Choroid plexus epithelial cell (primary cell): ENCODE measurements at regions not wholly inside any gene's neighbourhood (a gene's known extent, or its start where the extent isn't known, plus 50 kb on each side); places are given as distances from the start of the nearest gene placed in this dataset.

Experiments used
- DNase-seq: peaks from one replicate; pipeline ENCODE4 v3.0.0-alpha.2; 2010; ENCODE audit warnings: low read depth
- H3K4me3 ChIP-seq: 2 replicates; pipeline ENCODE4 v1.5.1; 2011; ENCODE audit warnings: low read depth, mild to moderate bottlenecking, control low read depth, low read length, moderate library complexity
- CTCF ChIP-seq: conservative IDR thresholded peaks from 2 replicates; pipeline ENCODE4 v1.5.1; 2011; ENCODE audit warnings: low read depth, mild to moderate bottlenecking, control low read depth, inconsistent platforms, low read length, moderate library complexity

- TF ChIP-seq CTCF = no peak
- no peak overlapping the region for H3K4me3 ChIP-seq
- no peak for DNase-seq
These were observed 577.9 kb upstream of the DIPK2B start for GRCh38 chrX:45778616-45779015.

GRCh38 chrX:45777366-45777765 lies 576.7 kb upstream of the DIPK2B start:
- no peak overlapping the region for H3K4me3 ChIP-seq
- TF ChIP-seq CTCF = no peak

GRCh38 chrX:45775468-45775867 lies 574.8 kb upstream of the DIPK2B start:
- no peak overlapping the region for H3K4me3 ChIP-seq
- DNase-seq = no peak
- TF ChIP-seq CTCF = no peak

More at GRCh38 chrX:45777366-45777765, 576.7 kb upstream of the DIPK2B start:
- DNase-seq = no peak

GRCh38 chrX:45774961-45775360 lies 574.3 kb upstream of the DIPK2B start:
- peak; percentile 80 for DNase-seq
- TF ChIP-seq CTCF = no peak
- H3K4me3 ChIP-seq = no peak overlapping the region

- no peak overlapping the region for H3K4me3 ChIP-seq
- no peak for TF ChIP-seq CTCF
These were observed 572.9 kb upstream of the DIPK2B start for GRCh38 chrX:45773572-45773971.

GRCh38 chrX:45771560-45772340 lies 571.1 kb upstream of the DIPK2B start:
- no peak for TF ChIP-seq CTCF
- peak overlapping the region; percentile 66 for H3K4me3 ChIP-seq

More at GRCh38 chrX:45773572-45773971, 572.9 kb upstream of the DIPK2B start:
- DNase-seq = no peak

GRCh38 chrX:45771114-45771513 lies 570.4 kb upstream of the DIPK2B start:
- peak overlapping the region; percentile 66 for H3K4me3 ChIP-seq
- TF ChIP-seq CTCF = no peak
- DNase-seq = peak; percentile 78

More at GRCh38 chrX:45771560-45772340, 571.1 kb upstream of the DIPK2B start:
- peak; percentile 79 for DNase-seq
